Upper lobe of right lung (tissue), 1 donor: ENCODE measurements at regions not wholly inside any gene's neighbourhood (a gene's known extent, or its start where the extent isn't known, plus 50 kb on each side); places are given as distances from the start of the nearest gene placed in this dataset.

Source experiments
- ATAC-seq: fragments of 200-7000 bp; cut with Tn5 transposase; one replicate; pipeline ENCODE4 v1.9.1; 2020; ENCODE audit warnings: mild to moderate bottlenecking, moderate library complexity
- DNase-seq: peaks from one replicate; pipeline ENCODE4 v3.0.0-alpha.2; 2020
- H3K27ac ChIP-seq: fragments of 200-600 bp; one replicate; pipeline ENCODE4 v1.8.0; 2022
- H3K27me3 ChIP-seq: fragments of 200-600 bp; one replicate; pipeline ENCODE4 v1.8.0; 2022; ENCODE audit warnings: mild to moderate bottlenecking
- H3K36me3 ChIP-seq: fragments of 200-600 bp; one replicate; pipeline ENCODE4 v1.8.0; 2022
- H3K4me1 ChIP-seq: fragments of 200-600 bp; one replicate; pipeline ENCODE4 v1.8.0; 2022
- H3K4me3 ChIP-seq: fragments of 200-600 bp; one replicate; pipeline ENCODE4 v1.8.0; 2022; ENCODE audit warnings: mild to moderate bottlenecking
- H3K9me3 ChIP-seq: fragments of 200-600 bp; one replicate; pipeline ENCODE4 v1.8.0; 2022
- CTCF ChIP-seq: fragments of 200-600 bp; IDR thresholded peaks from one replicate; pipeline ENCODE4 v1.8.0; 2022; ENCODE audit warnings: antibody characterized with exemption
- intact Hi-C: fragments of 100-400 bp; cut with DNase I; formaldehyde crosslinking; loops from one replicate; pipeline ENCODE4 v1.11.0; 2022
- donor health status: DM: no; HTN: yes; CAD: no; lungs with severe emphysema.

GRCh38 chr12:92482599-92482998, 220.2 kb upstream of the PLEKHG7 start:
- Histone ChIP-seq H3K4me1 (no peaks in the 10 kb centered on the region), H3K27ac (no peak overlapping the region), H3K4me3 (no peak overlapping the region), H3K9me3 (no peaks in the 10 kb centered on the region), H3K36me3 (no peaks in the 10 kb centered on the region), H3K27me3 (no peaks in the 10 kb centered on the region)
- intact Hi-C loops, result no loop called here
- DNase-seq, result no peak
- ATAC-seq, result peak; percentile 57
- TF ChIP-seq CTCF, result no peak

DNA sequence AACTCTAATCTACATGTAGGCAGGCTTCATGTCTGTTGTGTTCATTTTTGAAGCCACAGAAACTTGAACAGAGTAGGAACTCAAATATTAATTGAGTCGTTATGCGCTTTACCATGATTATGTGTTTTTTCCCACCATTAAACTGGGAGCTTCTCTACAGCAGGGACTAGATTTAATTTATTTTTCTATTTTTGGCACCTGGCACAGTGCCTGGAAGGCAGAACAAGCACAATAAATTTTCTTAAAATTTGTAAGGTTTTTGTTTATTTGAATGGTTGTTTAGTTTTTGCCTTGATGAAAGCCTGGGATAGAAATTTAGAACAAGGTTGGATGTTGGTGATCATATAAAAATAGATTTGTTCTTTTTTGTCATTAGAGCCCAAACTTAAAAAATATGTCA, 221.7 kb upstream of the PLEKHG7 start:
- ATAC-seq (no peak), DNase-seq (no peak)
- TF ChIP-seq CTCF, result no peak
- no peaks in the 10 kb centered on the region for H3K36me3 ChIP-seq
- H3K27ac ChIP-seq, result no peak overlapping the region
- H3K4me1 ChIP-seq, result no peaks in the 10 kb centered on the region
- H3K9me3 ChIP-seq, result no peaks in the 10 kb centered on the region
- H3K4me3 ChIP-seq, result no peak overlapping the region
- intact Hi-C loops, result no loop called here
- H3K27me3 ChIP-seq, result no peaks in the 10 kb centered on the region

DNA sequence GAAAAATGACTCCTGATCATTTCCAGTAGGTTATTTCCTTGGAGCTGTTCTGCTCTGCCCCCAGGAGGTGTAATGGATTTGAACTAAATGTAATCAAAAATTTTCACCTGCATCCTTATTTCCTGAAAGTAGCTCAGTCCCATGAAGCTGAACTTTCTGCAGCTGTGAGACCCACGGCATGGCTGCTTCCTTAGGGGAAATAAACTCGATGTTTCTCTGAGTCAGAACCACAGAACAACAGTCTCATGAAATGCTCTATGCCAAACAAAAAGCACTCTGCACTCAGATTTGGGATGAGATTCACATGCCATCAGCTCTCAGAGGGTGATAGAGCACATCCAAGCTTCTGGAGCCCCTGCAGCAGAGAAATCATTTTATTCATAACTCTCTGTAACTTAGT, 224.1 kb upstream of the PLEKHG7 start:
- H3K27ac ChIP-seq, result no peak overlapping the region
- DNase-seq, result no peak
- intact Hi-C loops, result no loop called here

DNA sequence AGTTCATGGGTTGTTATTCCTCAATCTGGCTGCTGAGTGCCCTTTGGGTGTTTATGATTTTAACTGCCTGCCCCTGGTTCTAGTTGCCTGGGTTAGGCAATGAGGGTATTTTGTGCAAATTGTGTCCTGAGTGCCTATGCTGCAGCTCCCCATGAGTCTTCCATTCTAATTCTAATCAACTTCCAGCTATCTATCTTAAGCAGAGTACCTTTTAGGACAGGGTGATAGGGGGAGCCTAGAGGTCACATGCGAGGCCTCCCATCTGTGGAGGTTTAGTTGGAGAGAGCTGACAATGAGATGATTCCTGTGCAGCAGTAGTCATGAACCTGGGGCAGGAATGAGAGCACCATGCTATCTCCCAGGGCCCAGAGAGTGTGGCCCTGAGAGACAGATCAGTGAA, 225.9 kb upstream of the PLEKHG7 start:
- H3K27me3 ChIP-seq, result no peaks in the 10 kb centered on the region
- no peaks in the 10 kb centered on the region for H3K9me3 ChIP-seq
- no peaks in the 10 kb centered on the region for H3K36me3 ChIP-seq
- H3K4me3 ChIP-seq, result no peak overlapping the region
- no peak for TF ChIP-seq CTCF
- no peaks in the 10 kb centered on the region for H3K4me1 ChIP-seq
- ATAC-seq (no peak), DNase-seq (no peak)
- no peak overlapping the region for H3K27ac ChIP-seq
- intact Hi-C loops, result no loop called here

More for the DNA sequence above, 224.1 kb upstream of the PLEKHG7 start:
- Histone ChIP-seq H3K27me3 (no peaks in the 10 kb centered on the region), H3K36me3 (no peaks in the 10 kb centered on the region), H3K4me3 (no peak overlapping the region), H3K4me1 (no peaks in the 10 kb centered on the region), H3K9me3 (no peaks in the 10 kb centered on the region)
- no peak for TF ChIP-seq CTCF
- no peak for ATAC-seq

DNA sequence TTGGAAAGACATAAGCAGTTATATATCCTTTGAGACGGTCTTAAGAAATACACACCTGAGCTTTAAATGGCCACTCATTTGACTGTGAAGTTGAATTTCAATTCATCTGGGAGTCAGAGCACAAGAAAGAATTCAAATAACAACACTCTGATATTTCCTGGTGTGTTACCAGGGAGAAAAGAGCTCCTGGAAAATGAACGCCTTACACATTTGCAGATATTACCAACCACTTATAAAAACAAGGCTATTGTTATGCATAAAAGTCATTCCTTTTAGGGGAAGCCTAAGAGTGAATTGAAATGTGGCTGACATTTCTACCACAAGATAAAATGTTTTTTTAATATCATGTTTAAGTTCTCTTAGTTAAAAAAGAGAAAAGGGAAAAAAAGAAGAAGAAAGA, 229.2 kb upstream of the PLEKHG7 start:
- no peak for TF ChIP-seq CTCF
- Histone ChIP-seq H3K36me3 (no peaks in the 10 kb centered on the region), H3K4me1 (no peaks in the 10 kb centered on the region), H3K4me3 (no peak overlapping the region), H3K27ac (no peak overlapping the region), H3K27me3 (no peaks in the 10 kb centered on the region), H3K9me3 (no peaks in the 10 kb centered on the region)
- intact Hi-C loops, result no loop called here
- no peak for DNase-seq
- no peak for ATAC-seq

DNA sequence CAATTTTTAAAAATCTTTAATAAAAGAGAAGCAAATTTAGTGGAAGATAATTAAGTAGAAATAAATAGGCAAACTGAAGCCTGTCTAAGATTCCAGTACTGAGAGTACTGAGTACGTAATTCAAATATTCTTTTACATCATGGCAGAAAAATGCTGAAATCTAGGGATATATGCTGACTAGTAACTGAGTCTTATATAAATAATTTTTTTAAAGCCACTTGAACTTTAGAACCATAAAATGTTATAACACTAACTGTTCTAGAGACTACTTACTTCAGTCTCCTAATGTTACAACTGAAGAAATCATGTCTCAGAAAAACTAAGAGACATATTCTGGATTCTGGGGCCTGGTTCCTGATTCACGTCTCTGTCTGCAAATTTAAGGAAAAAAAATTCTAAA, 230.6 kb upstream of the PLEKHG7 start:
- Histone ChIP-seq H3K36me3 (no peaks in the 10 kb centered on the region), H3K27ac (no peak overlapping the region), H3K4me1 (no peaks in the 10 kb centered on the region), H3K9me3 (no peaks in the 10 kb centered on the region), H3K4me3 (no peak overlapping the region), H3K27me3 (no peaks in the 10 kb centered on the region)
- no peak for DNase-seq
- no peak for TF ChIP-seq CTCF
- intact Hi-C loops, result no loop called here
- no peak for ATAC-seq
